Spinal cord (tissue), 9 donors: ENCODE measurements at regions not wholly inside any gene's neighbourhood (a gene's known extent, or its start where the extent isn't known, plus 50 kb on each side); places are given as distances from the start of the nearest gene placed in this dataset.
A peak's percentile ranks its signal among the peaks of the same experiment; 100 is the strongest.

Experiments
- DNase-seq, 6 donors: peaks; one replicate each; pipeline versions ENCODE4 v3.0.0 to v3.0.0-alpha.2; 2013 to 2015; ENCODE audit warnings: low spot score in 6 of 6, low read depth in 4 of 6
- H3K27ac ChIP-seq: one replicate; pipeline ENCODE4 v1.5.1; 2013; ENCODE audit warnings: low read depth, low read length, control low read depth
- H3K27me3 ChIP-seq: one replicate; pipeline ENCODE4 v1.6.1; 2013; ENCODE audit warnings: low read length; ENCODE audit not compliant: control insufficient read depth, insufficient read depth
- H3K36me3 ChIP-seq: one replicate; pipeline ENCODE4 v1.6.1; 2013; ENCODE audit warnings: low read length; ENCODE audit not compliant: control insufficient read depth, insufficient read depth
- H3K4me1 ChIP-seq: one replicate; pipeline ENCODE4 v1.6.1; 2013; ENCODE audit warnings: low read length; ENCODE audit not compliant: control insufficient read depth, insufficient read depth
- H3K4me3 ChIP-seq: one replicate; pipeline ENCODE4 v1.5.1; 2013; ENCODE audit warnings: low read depth, low read length, control low read depth
- H3K9me3 ChIP-seq: one replicate; pipeline ENCODE4 v1.6.1; 2013; ENCODE audit warnings: low read length; ENCODE audit not compliant: control insufficient read depth, insufficient read depth
- WGBS: methylation state at CpG from one replicate; pipeline ENCODE4 v1.1.5; 2013; ENCODE audit warnings: missing lambda C conversion rate; ENCODE audit not compliant: insufficient coverage; 5-methylcytosine and 5-hydroxymethylcytosine counted together
- donor health status: healthy.

- Histone ChIP-seq H3K27me3 (no peaks in the 10 kb centered on the region), H3K27ac (no peak overlapping the region), H3K4me3 (no peak overlapping the region), H3K36me3 (no peaks in the 10 kb centered on the region), H3K9me3 (no peaks in the 10 kb centered on the region), H3K4me1 (no peaks in the 10 kb centered on the region)
- DNase-seq, result no peak
- WGBS, result 92% methylated on average over 6 of the region's 14 CpGs
Measured at GRCh38 chr1:30257742-30258380, 465.5 kb downstream of the MATN1 start.

GRCh38 chr1:30257322-30257721 is 466.1 kb downstream of the MATN1 start:
- Histone ChIP-seq H3K27ac (no peak overlapping the region), H3K9me3 (no peaks in the 10 kb centered on the region), H3K27me3 (no peaks in the 10 kb centered on the region), H3K4me3 (no peak overlapping the region), H3K36me3 (no peaks in the 10 kb centered on the region), H3K4me1 (no peaks in the 10 kb centered on the region)
- 75% methylated on average over 1 of the region's 1 CpG for WGBS
- DNase-seq, result no peak

DNA sequence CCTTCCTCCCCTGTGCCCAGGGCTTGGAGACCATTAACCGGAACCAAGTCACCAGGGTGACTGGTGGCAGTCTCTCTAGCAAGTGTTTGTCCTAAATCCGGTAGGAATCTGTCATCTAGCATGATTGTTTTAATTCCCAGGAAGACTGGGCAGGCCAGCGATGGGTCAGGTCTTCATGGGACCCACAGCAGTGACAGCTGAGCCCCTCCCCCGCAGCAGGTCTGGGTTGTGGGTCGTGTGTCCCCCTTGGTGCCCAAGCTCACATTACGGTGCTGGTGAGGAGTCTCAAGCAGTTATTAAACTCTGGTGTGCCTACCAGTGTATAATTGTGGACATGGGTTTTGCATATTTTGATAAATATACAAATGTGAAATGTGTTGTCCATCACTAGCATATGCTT is 466.5 kb downstream of the MATN1 start:
- 74% methylated on average over 5 of the region's 6 CpGs for WGBS
- Histone ChIP-seq H3K27me3 (no peaks in the 10 kb centered on the region), H3K36me3 (no peaks in the 10 kb centered on the region), H3K9me3 (no peaks in the 10 kb centered on the region), H3K27ac (no peak overlapping the region), H3K4me1 (no peaks in the 10 kb centered on the region), H3K4me3 (no peak overlapping the region)
- no peak for DNase-seq

- DNase-seq, result peak in 1 of 6 donors; percentile 71
- no peaks in the 10 kb centered on the region for H3K27me3 ChIP-seq
- no peaks in the 10 kb centered on the region for H3K4me1 ChIP-seq
- H3K36me3 ChIP-seq, result no peaks in the 10 kb centered on the region
- WGBS, result 50% methylated on average over 2 of the region's 5 CpGs
- H3K27ac ChIP-seq, result no peak overlapping the region
- H3K9me3 ChIP-seq, result no peaks in the 10 kb centered on the region
- H3K4me3 ChIP-seq, result no peak overlapping the region
Measured at GRCh38 chr1:30255111-30255724, 468.2 kb downstream of the MATN1 start.

GRCh38 chr1:30253807-30254440 is 469.5 kb downstream of the MATN1 start:
- Histone ChIP-seq H3K4me1 (no peaks in the 10 kb centered on the region), H3K4me3 (no peak overlapping the region), H3K36me3 (no peaks in the 10 kb centered on the region), H3K9me3 (no peaks in the 10 kb centered on the region), H3K27ac (no peak overlapping the region), H3K27me3 (no peaks in the 10 kb centered on the region)
- DNase-seq, result no peak
- WGBS, result 86% methylated on average over 7 of the region's 8 CpGs

GRCh38 chr1:30253361-30253760 is 470.0 kb downstream of the MATN1 start:
- H3K27me3 ChIP-seq, result peaks cover under 1% of the 10 kb centered on the region
- H3K36me3 ChIP-seq, result no peaks in the 10 kb centered on the region
- 100% methylated on average over 2 of the region's 3 CpGs for WGBS
- DNase-seq, result no peak
- H3K9me3 ChIP-seq, result no peaks in the 10 kb centered on the region
- no peak overlapping the region for H3K27ac ChIP-seq
- no peak overlapping the region for H3K4me3 ChIP-seq
- H3K4me1 ChIP-seq, result no peaks in the 10 kb centered on the region

GRCh38 chr1:30250984-30251850 is 472.2 kb downstream of the MATN1 start:
- no CpG with 5 or more reads among the region's 6 CpGs for WGBS
- H3K4me1 ChIP-seq, result no peaks in the 10 kb centered on the region
- no peak overlapping the region for H3K4me3 ChIP-seq
- H3K27me3 ChIP-seq, result peaks cover 2% of the 10 kb centered on the region
- peak in 2 of 6 donors; percentile 66 to 68 for DNase-seq
- H3K9me3 ChIP-seq, result no peaks in the 10 kb centered on the region
- H3K36me3 ChIP-seq, result no peaks in the 10 kb centered on the region
- H3K27ac ChIP-seq, result no peak overlapping the region

GRCh38 chr1:30250338-30250983 is 472.9 kb downstream of the MATN1 start:
- H3K9me3 ChIP-seq, result no peaks in the 10 kb centered on the region
- H3K27ac ChIP-seq, result no peak overlapping the region
- no peak overlapping the region for H3K4me3 ChIP-seq
- no peaks in the 10 kb centered on the region for H3K36me3 ChIP-seq
- H3K27me3 ChIP-seq, result peaks cover 2% of the 10 kb centered on the region
- DNase-seq, result peak in 1 of 6 donors; percentile 41
- WGBS, result 49% methylated on average over 6 of the region's 10 CpGs
- H3K4me1 ChIP-seq, result no peaks in the 10 kb centered on the region
